Retinal pigment epithelial cell (primary cell): ENCODE measurements at regions not wholly inside any gene's neighbourhood (a gene's known extent, or its start where the extent isn't known, plus 50 kb on each side); places are given as distances from the start of the nearest gene placed in this dataset.
"Not testable (repeated sequence)": the region's sequence is repeated elsewhere in the genome, so short reads cannot be mapped to it uniquely, and the experiment has no call there.

Experiments
- DNase-seq: peaks from one replicate; pipeline ENCODE4 v3.0.0-alpha.2; 2010; ENCODE audit warnings: low read depth
- H3K4me3 ChIP-seq: 2 replicates; pipeline ENCODE4 v1.5.1; 2011; ENCODE audit warnings: mild to moderate bottlenecking, low read length, control low read depth, moderate library complexity
- CTCF ChIP-seq: conservative IDR thresholded peaks from 2 replicates; pipeline ENCODE4 v1.5.1; 2011; ENCODE audit warnings: low read depth, low read length, control low read depth, inconsistent platforms

GRCh38 chr2:236644502-236644911 lies 74.9 kb downstream of the ACKR3 start:
- TF ChIP-seq CTCF: no peak
- no peak for DNase-seq
- H3K4me3 ChIP-seq: no peak overlapping the region

GRCh38 chr2:236645141-236645540 lies 75.5 kb downstream of the ACKR3 start:
- not testable (repeated sequence) for DNase-seq, H3K4me3 ChIP-seq

- no peak for DNase-seq
- no peak for TF ChIP-seq CTCF
- no peak overlapping the region for H3K4me3 ChIP-seq
These were observed 76.8 kb downstream of the ACKR3 start for GRCh38 chr2:236646441-236646840.

GRCh38 chr2:236646871-236647270 lies 77.2 kb downstream of the ACKR3 start:
- DNase-seq: no peak
- TF ChIP-seq CTCF: no peak
- no peak overlapping the region for H3K4me3 ChIP-seq

GRCh38 chr2:236647621-236648020 lies 78.0 kb downstream of the ACKR3 start:
- no peak overlapping the region for H3K4me3 ChIP-seq
- no peak for DNase-seq
- TF ChIP-seq CTCF: no peak

GRCh38 chr2:236653863-236654262 lies 84.2 kb downstream of the ACKR3 start:
- TF ChIP-seq CTCF: no peak
- H3K4me3 ChIP-seq: no peak overlapping the region
- no peak for DNase-seq

- H3K4me3 ChIP-seq: no peak overlapping the region
- no peak for DNase-seq
- no peak for TF ChIP-seq CTCF
These were observed 84.9 kb downstream of the ACKR3 start for GRCh38 chr2:236654496-236654895.

GRCh38 chr2:236656166-236656565 lies 86.5 kb downstream of the ACKR3 start:
- no peak overlapping the region for H3K4me3 ChIP-seq
- DNase-seq: no peak
- no peak for TF ChIP-seq CTCF
